Thoracic aorta (tissue), 2 donors: ENCODE measurements at regions not wholly inside any gene's neighbourhood (a gene's known extent, or its start where the extent isn't known, plus 50 kb on each side); places are given as distances from the start of the nearest gene placed in this dataset.

Experiments
- ATAC-seq: fragments of 150-250 bp; one replicate; pipeline ENCODE4 v1.8.0; 2017; ENCODE audit warnings: low read depth; ENCODE audit not compliant: insufficient number of reproducible peaks, low FRiP score
- DNase-seq: peaks from one replicate; pipeline ENCODE4 v3.0.0-alpha.2; 2020; ENCODE audit warnings: low spot score
- H3K27ac ChIP-seq, 2 donors: fragments of 200-600 bp; sonication (generic); 1 replicate in 1 of 2; 2 replicates in 1 of 2; pipeline ENCODE4 v1.5.1; 2016; ENCODE audit warnings: mild to moderate bottlenecking in 2 of 2, moderate library complexity in 2 of 2
- H3K27me3 ChIP-seq: fragments of 200-600 bp; sonication (generic); replicated peaks from 2 replicates; pipeline ENCODE4 v1.6.0; 2016; ENCODE audit warnings: mild to moderate bottlenecking; ENCODE audit not compliant: insufficient read depth
- H3K36me3 ChIP-seq: fragments of 200-600 bp; sonication (generic); one replicate; pipeline ENCODE4 v1.5.1; 2016
- H3K4me1 ChIP-seq, 2 donors: fragments of 200-600 bp; sonication (generic); 1 replicate in 1 of 2; 2 replicates in 1 of 2; pipeline versions ENCODE4 v1.5.1 to v1.6.0; 2016; ENCODE audit warnings: low read depth in 2 of 2, mild to moderate bottlenecking in 1 of 2; ENCODE audit not compliant: control insufficient read depth in 1 of 2
- H3K4me3 ChIP-seq: fragments of 200-600 bp; sonication (generic); 2 replicates; pipeline ENCODE4 v1.5.1; 2016; ENCODE audit warnings: mild to moderate bottlenecking
- H3K9me3 ChIP-seq: fragments of 200-600 bp; sonication (generic); 2 replicates; pipeline ENCODE4 v1.5.1; 2016
- CTCF ChIP-seq: fragments of 200-600 bp; sonication (generic); IDR thresholded peaks from one replicate; pipeline ENCODE4 v1.5.1; 2019; ENCODE audit warnings: antibody characterized with exemption

- no peak overlapping the region for H3K4me3 ChIP-seq
- no peak for ATAC-seq
- H3K27me3 ChIP-seq: no peaks in the 10 kb centered on the region
- no peaks in the 10 kb centered on the region for H3K9me3 ChIP-seq
- H3K27ac ChIP-seq: no peak overlapping the region
- no peaks in the 10 kb centered on the region for H3K4me1 ChIP-seq
- no peaks in the 10 kb centered on the region for H3K36me3 ChIP-seq
- no peak for TF ChIP-seq CTCF
- no peak for DNase-seq
Observed at GRCh38 chr13:81995316-81995715, 1654.4 kb upstream of the SPRY2 start.

- TF ChIP-seq CTCF: no peak
- Histone ChIP-seq H3K4me1 (no peaks in the 10 kb centered on the region), H3K4me3 (no peak overlapping the region), H3K27ac (no peak overlapping the region), H3K9me3 (no peaks in the 10 kb centered on the region), H3K36me3 (no peaks in the 10 kb centered on the region), H3K27me3 (no peaks in the 10 kb centered on the region)
- no peak for ATAC-seq
- DNase-seq: no peak
Observed at GRCh38 chr13:81990652-81991051, 1649.7 kb upstream of the SPRY2 start.

- H3K4me1 ChIP-seq: no peaks in the 10 kb centered on the region
- H3K27ac ChIP-seq: no peak overlapping the region
- no peak for DNase-seq
- no peaks in the 10 kb centered on the region for H3K9me3 ChIP-seq
- no peak for ATAC-seq
- no peak for TF ChIP-seq CTCF
- H3K4me3 ChIP-seq: no peak overlapping the region
- H3K36me3 ChIP-seq: no peaks in the 10 kb centered on the region
- no peaks in the 10 kb centered on the region for H3K27me3 ChIP-seq
Observed at GRCh38 chr13:81988567-81988966, 1647.6 kb upstream of the SPRY2 start.

GRCh38 chr13:81987677-81988357 lies 1646.9 kb upstream of the SPRY2 start:
- H3K4me1 ChIP-seq: no peaks in the 10 kb centered on the region
- no peaks in the 10 kb centered on the region for H3K36me3 ChIP-seq
- H3K27ac ChIP-seq: no peak overlapping the region
- H3K9me3 ChIP-seq: no peaks in the 10 kb centered on the region
- no peaks in the 10 kb centered on the region for H3K27me3 ChIP-seq
- TF ChIP-seq CTCF: no peak
- DNase-seq (no peak), ATAC-seq (no peak)
- no peak overlapping the region for H3K4me3 ChIP-seq

- H3K9me3 ChIP-seq: no peaks in the 10 kb centered on the region
- no peak overlapping the region for H3K27ac ChIP-seq
- no peak for TF ChIP-seq CTCF
- no peaks in the 10 kb centered on the region for H3K27me3 ChIP-seq
- H3K36me3 ChIP-seq: no peaks in the 10 kb centered on the region
- no peak overlapping the region for H3K4me3 ChIP-seq
- ATAC-seq (no peak), DNase-seq (no peak)
- H3K4me1 ChIP-seq: no peaks in the 10 kb centered on the region
Observed at GRCh38 chr13:81987159-81987558, 1646.2 kb upstream of the SPRY2 start.
